ENCODE measurements at regions not wholly inside any gene's neighbourhood (a gene's known extent, or its start where the extent isn't known, plus 50 kb on each side); places are given as distances from the start of the nearest gene placed in this dataset.
"Not testable (repeated sequence)": the region's sequence is repeated elsewhere in the genome, so short reads cannot be mapped to it uniquely, and the experiment has no call there.

DNA sequence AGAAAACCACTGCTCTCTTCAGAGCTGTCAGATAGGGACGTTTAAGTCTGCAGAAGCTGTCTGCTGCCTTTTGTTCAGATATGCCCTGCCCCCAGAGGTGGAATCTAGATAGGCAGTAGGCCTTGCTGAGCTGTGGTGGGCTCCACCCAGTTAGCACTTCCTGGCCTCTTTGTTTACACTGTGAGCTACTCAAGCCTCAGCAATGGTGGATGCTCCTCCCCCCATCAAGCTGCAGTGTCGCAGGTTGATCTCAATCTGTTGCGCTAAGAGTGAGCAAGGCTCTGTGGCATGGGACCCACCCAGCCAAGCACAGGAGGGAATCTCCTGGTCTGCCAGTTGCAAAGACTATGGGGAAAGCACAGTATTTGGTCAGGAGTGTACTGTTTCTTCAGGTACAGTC lies 59.2 kb upstream of the ZNF641 start:
- not testable (repeated sequence) for H3K27ac ChIP-seq; H3K27me3 ChIP-seq; H3K9me3 ChIP-seq; H3K4me3 ChIP-seq; H3K36me3 ChIP-seq; H3K4me1 ChIP-seq; DNase-seq (ENCODE audit: low spot score)

- no peaks in the 10 kb centered on the region for H3K9me3 ChIP-seq
- H3K27me3 ChIP-seq = no peaks in the 10 kb centered on the region
- H3K4me3 ChIP-seq = no peak overlapping the region
- H3K27ac ChIP-seq = peak overlapping the region in 1 of 2 donors; percentile 25
- peaks cover 0 to 6% of the 10 kb centered on the region in 2 donors for H3K4me1 ChIP-seq
- no peak for DNase-seq (ENCODE audit: low spot score)
- TF ChIP-seq CTCF (IDR thresholded peaks at IDR 0.05) = no peak
- no peaks in the 10 kb centered on the region for H3K36me3 ChIP-seq
Measured at GRCh38 chr12:48413388-48413787, 59.0 kb upstream of the ANP32D start.

GRCh38 chr12:48414021-48414420 lies 58.3 kb upstream of the ANP32D start:
- Histone ChIP-seq H3K36me3 (no peaks in the 10 kb centered on the region), H3K27me3 (no peaks in the 10 kb centered on the region), H3K4me3 (no peak overlapping the region), H3K27ac (peak overlapping the region in 1 of 2 donors; percentile 25), H3K9me3 (no peaks in the 10 kb centered on the region), H3K4me1 (peaks cover 0 to 6% of the 10 kb centered on the region in 2 donors)
- peak; percentile 66 for DNase-seq (ENCODE audit: low spot score)
- no peak for TF ChIP-seq CTCF (IDR thresholded peaks at IDR 0.05)

DNA sequence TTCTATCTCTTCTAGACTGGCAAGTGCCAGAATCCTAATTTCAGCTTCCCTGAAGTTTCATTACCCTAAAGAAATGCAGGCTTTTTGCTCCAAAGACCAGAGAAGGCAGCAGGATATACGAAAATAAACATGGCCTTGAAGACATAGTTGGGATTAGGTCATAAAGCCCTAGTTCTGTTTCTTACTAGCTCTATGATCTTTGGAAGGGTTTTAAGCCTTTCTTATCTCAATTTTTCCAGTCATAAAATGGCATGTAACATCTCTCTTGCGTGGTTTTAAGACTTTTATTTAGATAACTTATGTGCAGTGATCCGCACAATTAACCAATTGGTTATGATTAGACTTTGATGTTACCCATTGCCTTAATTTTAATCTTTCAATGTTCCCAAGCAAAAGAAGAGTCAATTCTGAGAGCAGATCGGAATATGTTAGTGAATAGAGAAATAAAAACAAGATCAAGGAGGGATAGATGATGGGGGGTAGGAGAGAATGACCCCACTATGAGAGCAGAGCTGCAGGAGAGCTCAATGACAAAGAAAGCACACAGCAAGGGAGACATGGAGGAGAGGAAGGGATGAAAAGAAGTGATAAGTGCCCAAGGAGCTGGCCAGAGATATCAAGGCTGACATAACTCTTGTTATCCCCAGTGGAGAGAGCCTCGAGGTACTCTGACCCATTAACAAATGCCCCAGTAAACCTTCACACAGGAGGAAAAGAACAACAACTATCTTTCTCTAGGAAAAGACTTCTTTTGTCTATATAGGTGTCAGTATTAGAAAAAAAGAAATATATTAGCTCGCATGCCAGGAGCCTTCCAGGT lies 53.0 kb upstream of the ANP32D start:
- Histone ChIP-seq H3K4me1 (peaks cover 0 to 12% of the 10 kb centered on the region in 2 donors), H3K36me3 (no peaks in the 10 kb centered on the region), H3K27me3 (no peaks in the 10 kb centered on the region), H3K27ac (no peak overlapping the region), H3K4me3 (no peak overlapping the region), H3K9me3 (no peaks in the 10 kb centered on the region)
- DNase-seq (ENCODE audit: low spot score) = no peak
- TF ChIP-seq CTCF (IDR thresholded peaks at IDR 0.05) = no peak

DNA sequence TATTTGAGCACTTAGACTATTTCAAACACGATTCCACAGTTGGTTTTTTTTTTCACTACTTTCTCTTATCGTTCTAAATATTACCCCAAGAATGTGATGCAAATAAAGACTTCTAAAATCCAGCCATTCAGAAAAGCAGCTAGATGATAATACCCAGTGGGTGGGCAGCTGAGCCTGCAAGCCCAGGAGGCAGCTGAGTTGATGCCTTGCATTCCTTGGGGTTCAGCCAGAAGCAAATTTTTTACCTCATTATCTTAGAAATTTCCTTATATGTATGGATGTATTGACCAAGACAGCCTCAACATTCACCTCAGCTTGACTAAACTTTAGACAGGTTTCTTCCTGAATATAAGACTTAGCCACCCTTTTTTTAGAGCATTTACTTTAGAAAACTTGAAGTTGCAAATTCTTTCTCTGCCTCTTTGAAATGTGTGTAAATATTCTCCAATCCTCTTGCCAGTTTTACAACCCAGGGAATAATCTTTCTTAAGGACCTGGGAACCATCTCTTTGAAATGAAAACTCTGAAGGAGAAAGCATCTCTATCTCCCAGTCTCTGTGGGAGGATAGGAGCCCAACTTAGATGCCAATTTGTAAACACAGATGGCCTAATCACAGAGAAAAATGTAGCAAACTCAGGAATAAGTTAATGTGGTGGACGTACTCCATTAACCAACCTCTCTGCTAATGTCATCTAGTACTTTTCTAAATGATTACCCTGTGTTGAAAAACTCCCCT lies 52.2 kb upstream of the ANP32D start:
- Histone ChIP-seq H3K4me1 (peaks cover 0 to 7% of the 10 kb centered on the region in 2 donors), H3K4me3 (no peak overlapping the region), H3K27me3 (no peaks in the 10 kb centered on the region), H3K27ac (no peak overlapping the region), H3K36me3 (no peaks in the 10 kb centered on the region), H3K9me3 (no peaks in the 10 kb centered on the region)
- DNase-seq (ENCODE audit: low spot score) = no peak
- no peak for TF ChIP-seq CTCF (IDR thresholded peaks at IDR 0.05)

DNA sequence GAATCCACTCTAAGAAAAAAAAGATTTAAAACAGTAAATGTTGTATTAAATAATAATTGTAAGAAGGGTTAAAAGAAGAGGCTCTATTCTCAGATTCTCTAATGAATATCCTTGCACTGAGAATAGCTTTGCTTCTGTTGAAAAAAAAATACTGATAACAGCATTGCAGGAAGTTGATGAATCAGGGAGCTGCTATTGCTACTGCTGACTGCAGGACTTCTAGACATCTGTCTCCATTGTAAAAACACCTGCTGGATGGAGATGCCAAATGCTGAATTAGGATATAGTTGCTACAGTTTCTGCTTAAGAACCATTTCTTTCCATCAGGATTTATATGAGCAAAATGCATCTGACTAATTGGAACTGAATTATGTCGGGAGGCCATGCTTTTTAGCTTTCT lies 50.3 kb upstream of the ANP32D start:
- H3K4me1 ChIP-seq = peaks cover 0 to 7% of the 10 kb centered on the region in 2 donors
- TF ChIP-seq CTCF (IDR thresholded peaks at IDR 0.05) = no peak
- no peaks in the 10 kb centered on the region for H3K36me3 ChIP-seq
- no peak overlapping the region for H3K27ac ChIP-seq
- no peaks in the 10 kb centered on the region for H3K27me3 ChIP-seq
- DNase-seq (ENCODE audit: low spot score) = no peak
- no peak overlapping the region for H3K4me3 ChIP-seq
- no peaks in the 10 kb centered on the region for H3K9me3 ChIP-seq
